ENCODE measurements at regions not wholly inside any gene's neighbourhood (a gene's known extent, or its start where the extent isn't known, plus 50 kb on each side); places are given as distances from the start of the nearest gene placed in this dataset.
A peak's percentile ranks its signal among the peaks of the same experiment; 100 is the strongest.

- DNase-seq (ENCODE audit: low spot score), result no peak
These were observed 111.1 kb upstream of the PLEKHA5 start for GRCh38 chr12:19018302-19018970.

- no peak for DNase-seq (ENCODE audit: low spot score)
These were observed 108.3 kb upstream of the PLEKHA5 start for GRCh38 chr12:19021240-19021639.

DNA sequence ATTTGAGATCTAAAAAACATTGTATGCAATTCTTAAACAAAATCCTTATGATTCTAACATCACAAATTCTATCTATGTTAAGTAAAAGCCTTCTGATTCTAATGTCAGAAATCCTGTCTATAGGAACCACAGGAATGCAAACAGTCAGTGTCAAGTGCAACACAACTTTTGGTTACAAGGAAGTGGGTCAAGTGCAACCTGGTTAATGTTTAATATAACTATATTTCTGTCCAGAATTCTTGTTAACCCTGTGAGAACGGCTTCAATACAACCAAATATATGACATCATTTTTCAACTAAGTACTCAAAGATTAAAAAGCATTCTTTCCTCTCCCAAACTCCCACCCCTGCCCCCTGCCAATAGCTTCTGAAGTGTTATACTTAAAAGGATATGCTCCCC lies 107.9 kb upstream of the PLEKHA5 start:
- DNase-seq (ENCODE audit: low spot score), result no peak

DNA sequence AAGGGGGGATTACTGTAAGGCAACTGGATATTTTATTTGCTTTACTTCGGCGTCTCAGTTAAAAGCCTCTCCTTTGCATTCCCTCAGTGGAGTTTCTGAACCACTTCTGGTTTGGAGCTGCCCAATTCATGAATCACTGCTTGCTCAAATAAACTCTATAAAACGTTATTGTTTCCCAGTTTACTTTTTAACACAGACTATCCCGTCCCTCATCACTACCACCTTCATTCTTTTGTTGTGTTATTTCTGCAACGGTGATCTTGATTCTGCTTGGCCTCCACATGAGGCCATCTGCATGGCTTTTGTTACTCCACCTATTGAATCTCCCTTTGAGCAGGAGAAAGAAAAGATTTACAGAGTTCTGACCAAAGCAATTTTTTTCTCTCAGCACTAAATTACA lies 104.0 kb upstream of the PLEKHA5 start:
- DNase-seq (ENCODE audit: low spot score), result no peak

GRCh38 chr12:19026034-19026433 lies 103.5 kb upstream of the PLEKHA5 start:
- no peak for DNase-seq (ENCODE audit: low spot score)

- DNase-seq (ENCODE audit: low spot score), result no peak
These were observed 102.7 kb upstream of the PLEKHA5 start for GRCh38 chr12:19026614-19027488.

- DNase-seq (ENCODE audit: low spot score), result no peak
These were observed 99.4 kb upstream of the PLEKHA5 start for GRCh38 chr12:19030180-19030579.

GRCh38 chr12:19030603-19031002 lies 98.9 kb upstream of the PLEKHA5 start:
- DNase-seq (ENCODE audit: low spot score), result no peak

- peak; percentile 74 for DNase-seq (ENCODE audit: low spot score)
These were observed 98.5 kb upstream of the PLEKHA5 start for GRCh38 chr12:19031032-19031431.

DNA sequence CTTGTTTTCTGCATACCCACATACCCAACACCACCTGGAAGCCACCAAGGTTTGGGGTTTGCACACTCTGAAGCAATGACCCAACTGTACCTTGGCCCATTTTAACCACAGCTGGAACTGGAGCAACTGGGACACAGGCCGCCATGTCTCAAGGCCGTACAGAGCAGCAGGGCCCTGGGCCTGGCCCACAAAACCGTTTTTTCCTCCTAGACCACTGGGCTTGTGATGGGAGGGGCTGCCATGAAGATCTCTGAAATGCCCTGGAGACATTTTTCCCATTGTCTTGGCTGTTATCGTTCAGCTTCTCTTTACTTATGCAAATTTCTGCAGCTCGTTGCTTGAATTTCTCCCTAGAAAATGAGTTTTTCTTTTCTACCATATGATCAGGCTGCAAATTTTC lies 96.7 kb upstream of the PLEKHA5 start:
- no peak for DNase-seq (ENCODE audit: low spot score)

- DNase-seq (ENCODE audit: low spot score), result no peak
These were observed 96.3 kb upstream of the PLEKHA5 start for GRCh38 chr12:19033244-19033643.

DNA sequence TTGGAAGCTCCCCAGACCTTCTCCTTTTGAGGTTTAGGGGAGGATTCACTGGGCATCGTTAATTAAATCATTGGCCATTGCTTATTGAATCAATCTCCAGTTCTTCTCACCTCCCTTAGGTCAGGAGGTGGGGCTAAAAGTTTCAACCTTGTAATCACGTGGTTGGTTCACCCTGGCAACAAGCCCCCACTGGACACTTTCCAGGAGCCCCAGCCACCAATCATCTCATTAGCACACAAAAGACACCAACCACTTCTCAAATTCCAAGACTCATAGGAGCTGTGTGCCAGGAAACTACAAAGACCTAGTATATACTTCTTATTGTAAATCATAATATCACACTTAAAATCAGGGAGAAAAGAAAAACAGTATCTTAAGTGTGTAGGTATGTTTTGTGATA lies 94.6 kb upstream of the PLEKHA5 start:
- no peak for DNase-seq (ENCODE audit: low spot score)

DNA sequence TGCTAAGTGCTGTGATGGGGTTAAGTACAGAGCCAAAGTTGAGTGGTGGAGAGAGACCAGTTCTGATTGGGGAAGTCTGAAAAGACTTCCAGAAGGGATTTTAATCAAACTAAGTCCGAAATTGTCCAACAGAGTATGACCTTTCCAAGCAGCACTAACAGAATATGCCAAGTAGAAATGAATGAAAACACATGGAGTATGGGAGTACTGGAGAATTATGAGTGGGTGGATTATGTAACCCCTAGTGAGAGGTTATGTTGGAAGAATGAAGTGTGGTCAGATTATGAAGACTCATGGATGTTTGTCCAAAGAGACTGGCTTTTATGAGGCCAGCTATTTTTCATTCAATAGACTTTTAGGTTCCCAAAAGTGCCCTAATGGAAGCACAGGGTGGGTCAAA lies 94.0 kb upstream of the PLEKHA5 start:
- no peak for DNase-seq (ENCODE audit: low spot score)

- DNase-seq (ENCODE audit: low spot score), result no peak
These were observed 92.7 kb upstream of the PLEKHA5 start for GRCh38 chr12:19036673-19037357.

DNA sequence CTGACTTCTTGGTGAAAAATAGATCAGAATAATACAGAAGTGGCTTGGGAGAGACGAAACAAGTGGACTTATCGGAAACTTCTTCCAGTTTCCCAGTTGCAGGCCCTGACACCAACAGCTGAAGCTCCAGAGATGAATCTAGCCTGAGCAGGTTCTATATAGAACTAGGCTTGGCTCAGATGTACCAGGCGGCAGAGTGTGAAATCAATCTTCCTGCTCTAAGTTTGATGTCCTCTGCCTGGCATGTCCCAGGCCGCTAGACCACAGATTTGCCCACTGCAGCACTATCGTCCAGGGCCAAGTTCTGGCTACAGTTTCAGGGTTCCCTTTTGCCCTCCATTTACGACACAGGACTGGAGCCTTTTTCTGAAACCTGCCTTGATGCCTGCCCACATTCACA lies 91.3 kb upstream of the PLEKHA5 start:
- DNase-seq (ENCODE audit: low spot score), result no peak

- no peak for DNase-seq (ENCODE audit: low spot score)
These were observed 90.0 kb upstream of the PLEKHA5 start for GRCh38 chr12:19039515-19039914.

DNA sequence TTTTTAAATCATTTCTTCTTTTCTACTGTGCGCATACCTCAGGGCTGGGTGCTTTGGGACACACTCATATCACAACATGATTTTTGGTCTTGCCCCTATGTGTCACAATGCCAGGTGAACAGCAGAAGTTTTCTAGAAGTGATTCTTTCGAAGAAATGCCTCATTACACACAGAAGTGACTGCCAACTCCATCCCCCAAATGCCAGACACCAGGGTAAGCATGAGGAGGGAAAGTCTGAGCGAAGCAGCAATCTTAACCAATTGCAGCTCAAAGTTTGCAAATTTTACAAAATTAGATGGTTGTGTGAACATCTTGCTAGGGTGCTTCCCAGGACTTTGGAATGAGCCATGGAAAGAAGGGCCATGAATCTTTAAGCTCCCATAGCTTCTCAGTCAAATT lies 87.3 kb upstream of the PLEKHA5 start:
- no peak for DNase-seq (ENCODE audit: low spot score)

GRCh38 chr12:19044430-19044829 lies 85.1 kb upstream of the PLEKHA5 start:
- DNase-seq (ENCODE audit: low spot score), result no peak

DNA sequence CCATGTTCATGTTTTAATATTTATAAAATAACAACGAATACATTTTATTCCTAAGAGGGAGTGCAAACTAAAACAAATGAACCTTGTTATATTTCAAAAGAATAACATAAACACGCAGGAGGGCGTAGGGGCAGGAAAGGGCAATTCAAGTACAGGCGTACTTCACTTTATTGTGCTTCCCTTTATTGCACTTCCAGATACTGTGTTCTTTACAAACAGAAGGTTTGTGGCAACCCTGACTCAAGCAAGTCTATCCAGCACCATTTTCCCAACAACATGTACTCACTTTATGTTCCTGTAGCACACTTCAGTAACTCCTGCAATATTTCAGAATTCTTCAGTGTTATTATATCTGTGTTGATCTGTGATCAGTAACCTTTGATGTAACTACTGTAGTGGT lies 84.6 kb upstream of the PLEKHA5 start:
- no peak for DNase-seq (ENCODE audit: low spot score)

- no peak for DNase-seq (ENCODE audit: low spot score)
These were observed 84.1 kb upstream of the PLEKHA5 start for GRCh38 chr12:19045426-19045825.

DNA sequence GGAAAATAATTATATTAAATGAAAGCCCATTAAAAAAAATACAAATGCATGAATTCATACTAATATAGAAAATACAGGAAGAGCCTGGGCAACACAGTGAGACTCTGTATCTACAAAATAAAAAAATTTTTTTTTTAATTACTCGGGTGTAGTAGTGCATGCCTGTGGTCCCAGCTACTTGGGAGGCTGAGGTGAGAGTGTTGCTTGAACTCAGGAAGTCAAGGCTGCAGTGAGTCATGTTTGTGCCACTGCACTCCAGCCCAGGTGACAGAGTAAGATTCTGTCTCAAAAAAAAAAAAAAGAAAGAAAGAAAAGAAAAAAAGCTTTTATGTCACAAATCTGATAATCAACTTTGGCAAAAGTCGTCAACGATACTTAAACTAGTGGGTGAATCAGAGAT lies 80.6 kb upstream of the PLEKHA5 start:
- no peak for DNase-seq (ENCODE audit: low spot score)

GRCh38 chr12:19052689-19053088 lies 76.8 kb upstream of the PLEKHA5 start:
- DNase-seq (ENCODE audit: low spot score), result no peak

DNA sequence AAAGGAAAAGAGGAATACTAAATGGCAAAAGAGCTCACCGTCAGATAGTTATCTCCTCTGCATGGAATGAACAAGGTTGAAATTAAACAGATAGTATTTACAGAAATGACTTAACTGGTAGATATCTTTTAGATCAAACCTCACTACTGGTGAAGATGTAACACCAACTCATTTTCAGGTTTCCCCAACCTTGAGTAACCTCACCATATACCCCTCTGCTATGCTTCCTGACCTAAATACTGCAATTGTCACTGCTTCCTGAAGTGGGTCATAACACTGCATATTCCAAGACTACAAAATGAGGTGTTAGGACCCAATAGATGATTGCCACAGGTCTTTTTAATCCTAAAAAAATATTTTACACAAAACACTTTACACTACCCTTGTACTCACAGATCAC lies 76.3 kb upstream of the PLEKHA5 start:
- DNase-seq (ENCODE audit: low spot score), result no peak
